ENCODE measurements at regions not wholly inside any gene's neighbourhood (a gene's known extent, or its start where the extent isn't known, plus 50 kb on each side); places are given as distances from the start of the nearest gene placed in this dataset.

GRCh38 chr7:46004965-46005364, 83.9 kb upstream of the IGFBP3 start:
- no peak for DNase-seq
- no peak for TF ChIP-seq CTCF (IDR thresholded peaks at IDR 0.05)
- Mint-ChIP-seq H3K4me1 (no peaks in the 10 kb centered on the region), H3K36me3 (no peaks in the 10 kb centered on the region), H3K4me3 (no peak overlapping the region), H3K9me3 (peaks cover 0 to 4% of the 10 kb centered on the region in 2 donors), H3K27me3 (ENCODE audit: low read depth in 2 of 2) (no peaks in the 10 kb centered on the region), H3K27ac (no peak overlapping the region)
- H3K4me1 ChIP-seq (ENCODE audit: control insufficient read depth, insufficient read depth, low read length), result no peaks in the 10 kb centered on the region
- H3K9me3 ChIP-seq (ENCODE audit: control insufficient read depth, insufficient read depth, low read length), result no peaks in the 10 kb centered on the region
- intact Hi-C loops (cut with micrococcal nuclease), result no loop called here
- no peaks in the 10 kb centered on the region for H3K27me3 ChIP-seq (ENCODE audit: control insufficient read depth, insufficient read depth, low read length)
- ATAC-seq, result no peak
- WGBS (ENCODE audit: insufficient coverage), result 97% methylated on average over 3 of the region's 3 CpGs
- no peak overlapping the region for H3K27ac ChIP-seq (ENCODE audit: low read length)
- H3K36me3 ChIP-seq (ENCODE audit: control insufficient read depth, insufficient read depth, low read length), result no peaks in the 10 kb centered on the region
- no peak overlapping the region for H3K4me3 ChIP-seq (ENCODE audit: low read length)

- 46% methylated on average over 5 of the region's 5 CpGs for whole genome bisulfite sequencing (ENCODE audit: insufficient coverage)
- no peaks in the 10 kb centered on the region for H3K4me1 ChIP-seq (ENCODE audit: control insufficient read depth, insufficient read depth, low read length)
- ATAC-seq (no peak), DNase-seq (no peak)
- Mint-ChIP-seq H3K27ac (no peak overlapping the region), H3K9me3 (peaks cover 0 to 4% of the 10 kb centered on the region in 2 donors), H3K4me3 (no peak overlapping the region), H3K27me3 (ENCODE audit: low read depth in 2 of 2) (no peaks in the 10 kb centered on the region), H3K4me1 (no peaks in the 10 kb centered on the region), H3K36me3 (no peaks in the 10 kb centered on the region)
- H3K36me3 ChIP-seq (ENCODE audit: control insufficient read depth, insufficient read depth, low read length), result no peaks in the 10 kb centered on the region
- intact Hi-C loops (cut with micrococcal nuclease), result no loop called here
- no peak overlapping the region for H3K27ac ChIP-seq (ENCODE audit: low read length)
- H3K27me3 ChIP-seq (ENCODE audit: control insufficient read depth, insufficient read depth, low read length), result no peaks in the 10 kb centered on the region
- no peak overlapping the region for H3K4me3 ChIP-seq (ENCODE audit: low read length)
- peaks cover 3% of the 10 kb centered on the region for H3K9me3 ChIP-seq (ENCODE audit: control insufficient read depth, insufficient read depth, low read length)
- no peak for TF ChIP-seq CTCF (IDR thresholded peaks at IDR 0.05)
Measured at GRCh38 chr7:46003896-46004875, 83.1 kb upstream of the IGFBP3 start.

- H3K27me3 Mint-ChIP-seq (ENCODE audit: low read depth in 2 of 2), result no peaks in the 10 kb centered on the region
- Histone ChIP-seq H3K27ac (ENCODE audit: low read length) (no peak overlapping the region), H3K9me3 (ENCODE audit: control insufficient read depth, insufficient read depth, low read length) (peaks cover 4% of the 10 kb centered on the region), H3K4me3 (ENCODE audit: low read length) (no peak overlapping the region), H3K36me3 (ENCODE audit: control insufficient read depth, insufficient read depth, low read length) (no peaks in the 10 kb centered on the region), H3K4me1 (ENCODE audit: control insufficient read depth, insufficient read depth, low read length) (no peaks in the 10 kb centered on the region), H3K27me3 (ENCODE audit: control insufficient read depth, insufficient read depth, low read length) (no peaks in the 10 kb centered on the region)
- ATAC-seq (no peak), DNase-seq (no peak)
- no peaks in the 10 kb centered on the region for H3K36me3 Mint-ChIP-seq
- no peaks in the 10 kb centered on the region for H3K4me1 Mint-ChIP-seq
- H3K27ac Mint-ChIP-seq, result no peak overlapping the region
- H3K9me3 Mint-ChIP-seq, result peaks cover 0 to 4% of the 10 kb centered on the region in 2 donors
- no peak overlapping the region for H3K4me3 Mint-ChIP-seq
- WGBS (ENCODE audit: insufficient coverage), result 100% methylated on average over 2 of the region's 2 CpGs
- intact Hi-C loops (cut with micrococcal nuclease), result no loop called here
- no peak for TF ChIP-seq CTCF (IDR thresholded peaks at IDR 0.05)
Measured at GRCh38 chr7:46003161-46003560, 82.1 kb upstream of the IGFBP3 start.

Measured in natural killer cell (primary cell).